NCI-H69 (cell line): ENCODE measurements at regions not wholly inside any gene's neighbourhood (a gene's known extent, or its start where the extent isn't known, plus 50 kb on each side); places are given as distances from the start of the nearest gene placed in this dataset.
"Not testable (repeated sequence)": the region's sequence is repeated elsewhere in the genome, so short reads cannot be mapped to it uniquely, and the experiment has no call there.

ENCODE experiments used
- DNase-seq: peaks from one replicate; lab custom pipeline; 2025; lab: John Stamatoyannopoulos, UW

GRCh38 chr6:22748681-22749080, 179.3 kb downstream of the HDGFL1 start:
- peak; percentile 16 for DNase-seq

- DNase-seq: no peak
These were observed 180.3 kb downstream of the HDGFL1 start for GRCh38 chr6:22749696-22750095.

- peak; percentile 95 for DNase-seq
These were observed 181.9 kb downstream of the HDGFL1 start for GRCh38 chr6:22751223-22751622.

GRCh38 chr6:22752522-22752921, 183.2 kb downstream of the HDGFL1 start:
- no peak for DNase-seq

- DNase-seq: peak; percentile 13
These were observed 184.7 kb downstream of the HDGFL1 start for GRCh38 chr6:22754061-22754460.

GRCh38 chr6:22755605-22756004, 186.2 kb downstream of the HDGFL1 start:
- peak; percentile 68 for DNase-seq

- DNase-seq: peak; percentile 26
These were observed 187.0 kb downstream of the HDGFL1 start for GRCh38 chr6:22756365-22756764.

- peak; percentile 29 for DNase-seq
These were observed 195.1 kb downstream of the HDGFL1 start for GRCh38 chr6:22764496-22764895.

- no peak for DNase-seq
These were observed 195.6 kb downstream of the HDGFL1 start for GRCh38 chr6:22765015-22765414.

GRCh38 chr6:22766979-22767378, 197.6 kb downstream of the HDGFL1 start:
- no peak for DNase-seq

- no peak for DNase-seq
These were observed 200.7 kb downstream of the HDGFL1 start for GRCh38 chr6:22770054-22770453.

GRCh38 chr6:22774129-22774528, 204.8 kb downstream of the HDGFL1 start:
- no peak for DNase-seq

GRCh38 chr6:22778438-22778837, 209.1 kb downstream of the HDGFL1 start:
- not testable (repeated sequence) for DNase-seq

GRCh38 chr6:22779062-22779461, 209.7 kb downstream of the HDGFL1 start:
- no peak for DNase-seq

GRCh38 chr6:22783931-22784330, 214.6 kb downstream of the HDGFL1 start:
- DNase-seq: no peak

- peak; percentile 23 for DNase-seq
These were observed 215.4 kb downstream of the HDGFL1 start for GRCh38 chr6:22784601-22785410.

GRCh38 chr6:22788038-22788437, 218.7 kb downstream of the HDGFL1 start:
- no peak for DNase-seq

GRCh38 chr6:22789315-22789714, 219.9 kb downstream of the HDGFL1 start:
- no peak for DNase-seq

- DNase-seq: no peak
These were observed 225.5 kb downstream of the HDGFL1 start for GRCh38 chr6:22794844-22795243.

- DNase-seq: no peak
These were observed 231.1 kb downstream of the HDGFL1 start for GRCh38 chr6:22800451-22800850.

- peak; percentile 30 for DNase-seq
These were observed 232.5 kb downstream of the HDGFL1 start for GRCh38 chr6:22801831-22802230.

- DNase-seq: no peak
These were observed 235.4 kb downstream of the HDGFL1 start for GRCh38 chr6:22804620-22805261.

- DNase-seq: peak; percentile 15
These were observed 237.9 kb downstream of the HDGFL1 start for GRCh38 chr6:22807261-22807660.
